Panc1 (cell line): ENCODE measurements at regions not wholly inside any gene's neighbourhood (a gene's known extent, or its start where the extent isn't known, plus 50 kb on each side); places are given as distances from the start of the nearest gene placed in this dataset.

Experiments
- ATAC-seq: fragments of 200-7000 bp; cut with Tn5 transposase; 2 replicates; pipeline ENCODE4 v1.9.1; 2020; ENCODE audit warnings: mild to moderate bottlenecking, moderate library complexity
- BruUV-seq: library from RNA; stranded (reverse); fragments of 400-500 nt; replicated peaks from 2 replicates; lab custom pipeline; 2021; lab: Mats Ljungman, UMichigan
- CTCF ChIA-PET: fragments of 300-600 bp; sonication (Branson Sonifier 250); formaldehyde crosslinking; loops from one replicate; lab custom pipeline; 2022; ENCODE audit warnings: antibody characterized with exemption; lab: Charles Lee
- POLR2A ChIA-PET: fragments of 300-600 bp; sonication (Branson Sonifier 250); formaldehyde crosslinking; loops from one replicate; lab custom pipeline; 2022; ENCODE audit warnings: antibody characterized with exemption; lab: Charles Lee
- DNase-seq: peaks from one replicate; pipeline ENCODE4 v3.0.0-alpha.2; 2010; ENCODE audit warnings: low read depth, low spot score
- H3K27ac ChIP-seq: 2 replicates; pipeline ENCODE4 v1.5.1; 2011; ENCODE audit warnings: mild to moderate bottlenecking, low read length, inconsistent platforms
- H3K27me3 ChIP-seq: fragments of 200-500 bp; sonication (Bioruptor generic); 2 replicates; pipeline ENCODE4 v1.6.0; 2014; ENCODE audit warnings: low read length, inconsistent platforms; ENCODE audit not compliant: control insufficient read depth, insufficient read depth
- H3K36me3 ChIP-seq: fragments of 200-500 bp; sonication (Bioruptor generic); 2 replicates; pipeline ENCODE4 v1.5.1; 2014; ENCODE audit warnings: inconsistent platforms, mild to moderate bottlenecking, low read length, moderate library complexity; ENCODE audit not compliant: control insufficient read depth, insufficient read depth
- H3K4me1 ChIP-seq: 2 replicates; pipeline ENCODE4 v1.5.1; 2011; ENCODE audit warnings: inconsistent platforms, mild to moderate bottlenecking, low read length, moderate library complexity; ENCODE audit not compliant: control insufficient read depth, insufficient read depth
- H3K4me3 ChIP-seq, 2 experiments: 2 replicates each; pipeline ENCODE4 v1.5.1; 2011 to 2012; ENCODE audit warnings: low read depth in 2 of 2, low read length in 2 of 2, mild to moderate bottlenecking in 2 of 2, inconsistent platforms in 1 of 2, moderate library complexity in 1 of 2
- H3K9me3 ChIP-seq: fragments of 200-500 bp; sonication (Bioruptor generic); 2 replicates; pipeline ENCODE4 v1.5.1; 2014; ENCODE audit warnings: low read depth, mild to moderate bottlenecking, inconsistent platforms, low read length, moderate library complexity; ENCODE audit not compliant: control insufficient read depth, insufficient read depth
- POLR2AphosphoS5 ChIP-seq: IDR thresholded peaks from 2 replicates; pipeline ENCODE4 v1.6.1; 2012; ENCODE audit warnings: mild to moderate bottlenecking, low read depth, low read length, moderate library complexity
- SIN3A ChIP-seq: IDR thresholded peaks from 2 replicates; pipeline ENCODE4 v1.6.1; 2012; ENCODE audit warnings: low read depth, mild to moderate bottlenecking, low read length, moderate library complexity, borderline replicate concordance; ENCODE audit not compliant: insufficient read depth
- TCF7L2 ChIP-seq: IDR thresholded peaks from 2 replicates; pipeline ENCODE4 v1.6.1; 2011; ENCODE audit warnings: mild to moderate bottlenecking, low read depth, low read length, inconsistent platforms
- in situ Hi-C: cut with HindIII; loops from 2 replicates; pipeline ENCODE4 v1.10.0; 2016; ENCODE audit warnings: low sequenced_read_pairs, low pct_unique_long_range_greater_than_20kb
- intact Hi-C: fragments of 100-400 bp; cut with micrococcal nuclease; formaldehyde crosslinking; loops from one replicate; pipeline ENCODE4 v1.10.0; 2022; ENCODE audit not compliant: unreplicated experiment
- TF ChIP-seq, protein P1 (sequence below), 2 experiments: IDR thresholded peaks; 2 replicates each; pipeline ENCODE4 v1.6.1; 2011 to 2012; ENCODE audit warnings: low read depth in 2 of 2, control low read depth in 1 of 2, low read length in 1 of 2, mild to moderate bottlenecking in 1 of 2, moderate library complexity in 1 of 2; ENCODE audit not compliant: insufficient read depth in 1 of 2
- TF ChIP-seq, protein P2 (sequence below): fragments of 450-650 bp; IDR thresholded peaks from 2 replicates; pipeline ENCODE4 v1.5.1; 2017; ENCODE audit warnings: mild to moderate bottlenecking

DNA sequence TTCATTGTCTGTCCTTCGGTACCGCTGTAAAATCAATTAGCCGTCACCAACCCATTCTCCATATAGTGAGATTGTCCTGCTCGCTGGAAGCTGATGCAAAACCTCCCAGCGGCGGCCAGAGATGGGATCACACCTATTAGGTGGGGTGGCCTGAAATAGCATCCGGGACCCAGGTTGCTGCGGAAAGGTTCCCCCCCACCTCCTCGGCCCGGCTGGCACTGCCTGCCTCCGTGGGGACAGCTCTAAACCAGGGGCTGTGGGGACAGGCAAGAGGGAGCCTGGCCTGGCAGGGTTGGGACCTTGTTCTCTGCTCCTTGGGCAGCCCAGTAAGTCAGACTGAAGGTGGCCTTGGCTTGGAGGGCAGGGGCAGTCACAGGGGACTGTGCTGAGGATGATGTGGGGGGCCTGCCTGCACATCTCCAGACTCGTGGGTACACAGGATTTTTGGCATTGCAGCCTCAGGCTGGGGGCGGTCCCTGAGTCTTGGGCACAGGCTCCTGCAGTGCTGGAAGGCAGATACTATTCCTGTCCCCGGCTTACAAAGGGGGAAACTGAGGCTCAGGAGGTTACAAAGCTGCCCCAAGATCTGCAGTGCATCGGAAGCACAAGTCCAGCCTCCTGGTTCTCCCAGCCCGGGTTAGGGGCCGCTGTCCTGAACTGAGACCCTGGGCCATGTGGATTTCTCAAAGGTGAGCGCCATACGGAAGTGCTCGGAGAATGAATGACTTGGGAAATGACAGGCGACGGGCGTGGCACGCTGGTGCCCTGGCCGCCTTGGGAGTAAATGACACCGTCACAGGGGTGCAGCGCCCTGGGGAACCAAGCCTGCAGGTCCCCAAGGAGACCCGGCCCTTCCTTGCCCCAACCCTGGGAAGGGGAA is 65.6 kb downstream of the UNCX start:
- no peak overlapping the region for H3K27ac ChIP-seq
- in situ Hi-C loops = no loop called here
- ChIA-PET POLR2A (no interaction called here), CTCF (no interaction called here)
- intact Hi-C loops = no loop called here
- no peak overlapping the region for H3K4me3 ChIP-seq
- no peaks in the 10 kb centered on the region for H3K27me3 ChIP-seq
- H3K4me1 ChIP-seq = peaks cover 20% of the 10 kb centered on the region
- H3K9me3 ChIP-seq = no peaks in the 10 kb centered on the region
- TF ChIP-seq TCF7L2 = no peak
- TF ChIP-seq, protein P1, sequence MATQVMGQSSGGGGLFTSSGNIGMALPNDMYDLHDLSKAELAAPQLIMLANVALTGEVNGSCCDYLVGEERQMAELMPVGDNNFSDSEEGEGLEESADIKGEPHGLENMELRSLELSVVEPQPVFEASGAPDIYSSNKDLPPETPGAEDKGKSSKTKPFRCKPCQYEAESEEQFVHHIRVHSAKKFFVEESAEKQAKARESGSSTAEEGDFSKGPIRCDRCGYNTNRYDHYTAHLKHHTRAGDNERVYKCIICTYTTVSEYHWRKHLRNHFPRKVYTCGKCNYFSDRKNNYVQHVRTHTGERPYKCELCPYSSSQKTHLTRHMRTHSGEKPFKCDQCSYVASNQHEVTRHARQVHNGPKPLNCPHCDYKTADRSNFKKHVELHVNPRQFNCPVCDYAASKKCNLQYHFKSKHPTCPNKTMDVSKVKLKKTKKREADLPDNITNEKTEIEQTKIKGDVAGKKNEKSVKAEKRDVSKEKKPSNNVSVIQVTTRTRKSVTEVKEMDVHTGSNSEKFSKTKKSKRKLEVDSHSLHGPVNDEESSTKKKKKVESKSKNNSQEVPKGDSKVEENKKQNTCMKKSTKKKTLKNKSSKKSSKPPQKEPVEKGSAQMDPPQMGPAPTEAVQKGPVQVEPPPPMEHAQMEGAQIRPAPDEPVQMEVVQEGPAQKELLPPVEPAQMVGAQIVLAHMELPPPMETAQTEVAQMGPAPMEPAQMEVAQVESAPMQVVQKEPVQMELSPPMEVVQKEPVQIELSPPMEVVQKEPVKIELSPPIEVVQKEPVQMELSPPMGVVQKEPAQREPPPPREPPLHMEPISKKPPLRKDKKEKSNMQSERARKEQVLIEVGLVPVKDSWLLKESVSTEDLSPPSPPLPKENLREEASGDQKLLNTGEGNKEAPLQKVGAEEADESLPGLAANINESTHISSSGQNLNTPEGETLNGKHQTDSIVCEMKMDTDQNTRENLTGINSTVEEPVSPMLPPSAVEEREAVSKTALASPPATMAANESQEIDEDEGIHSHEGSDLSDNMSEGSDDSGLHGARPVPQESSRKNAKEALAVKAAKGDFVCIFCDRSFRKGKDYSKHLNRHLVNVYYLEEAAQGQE (IDR thresholded peaks at IDR 0.05; ENCODE audit: insufficient read depth in 1 of 2, low read depth in 2 of 2, low read length in 1 of 2) = no peak
- TF ChIP-seq, protein P2, sequence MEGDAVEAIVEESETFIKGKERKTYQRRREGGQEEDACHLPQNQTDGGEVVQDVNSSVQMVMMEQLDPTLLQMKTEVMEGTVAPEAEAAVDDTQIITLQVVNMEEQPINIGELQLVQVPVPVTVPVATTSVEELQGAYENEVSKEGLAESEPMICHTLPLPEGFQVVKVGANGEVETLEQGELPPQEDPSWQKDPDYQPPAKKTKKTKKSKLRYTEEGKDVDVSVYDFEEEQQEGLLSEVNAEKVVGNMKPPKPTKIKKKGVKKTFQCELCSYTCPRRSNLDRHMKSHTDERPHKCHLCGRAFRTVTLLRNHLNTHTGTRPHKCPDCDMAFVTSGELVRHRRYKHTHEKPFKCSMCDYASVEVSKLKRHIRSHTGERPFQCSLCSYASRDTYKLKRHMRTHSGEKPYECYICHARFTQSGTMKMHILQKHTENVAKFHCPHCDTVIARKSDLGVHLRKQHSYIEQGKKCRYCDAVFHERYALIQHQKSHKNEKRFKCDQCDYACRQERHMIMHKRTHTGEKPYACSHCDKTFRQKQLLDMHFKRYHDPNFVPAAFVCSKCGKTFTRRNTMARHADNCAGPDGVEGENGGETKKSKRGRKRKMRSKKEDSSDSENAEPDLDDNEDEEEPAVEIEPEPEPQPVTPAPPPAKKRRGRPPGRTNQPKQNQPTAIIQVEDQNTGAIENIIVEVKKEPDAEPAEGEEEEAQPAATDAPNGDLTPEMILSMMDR = no peak
- no peak for TF ChIP-seq POLR2AphosphoS5
- no peak for TF ChIP-seq SIN3A
- ATAC-seq = no peak
- H3K36me3 ChIP-seq = no peaks in the 10 kb centered on the region
- no TSS peak for BruUV-seq
- DNase-seq = no peak

DNA sequence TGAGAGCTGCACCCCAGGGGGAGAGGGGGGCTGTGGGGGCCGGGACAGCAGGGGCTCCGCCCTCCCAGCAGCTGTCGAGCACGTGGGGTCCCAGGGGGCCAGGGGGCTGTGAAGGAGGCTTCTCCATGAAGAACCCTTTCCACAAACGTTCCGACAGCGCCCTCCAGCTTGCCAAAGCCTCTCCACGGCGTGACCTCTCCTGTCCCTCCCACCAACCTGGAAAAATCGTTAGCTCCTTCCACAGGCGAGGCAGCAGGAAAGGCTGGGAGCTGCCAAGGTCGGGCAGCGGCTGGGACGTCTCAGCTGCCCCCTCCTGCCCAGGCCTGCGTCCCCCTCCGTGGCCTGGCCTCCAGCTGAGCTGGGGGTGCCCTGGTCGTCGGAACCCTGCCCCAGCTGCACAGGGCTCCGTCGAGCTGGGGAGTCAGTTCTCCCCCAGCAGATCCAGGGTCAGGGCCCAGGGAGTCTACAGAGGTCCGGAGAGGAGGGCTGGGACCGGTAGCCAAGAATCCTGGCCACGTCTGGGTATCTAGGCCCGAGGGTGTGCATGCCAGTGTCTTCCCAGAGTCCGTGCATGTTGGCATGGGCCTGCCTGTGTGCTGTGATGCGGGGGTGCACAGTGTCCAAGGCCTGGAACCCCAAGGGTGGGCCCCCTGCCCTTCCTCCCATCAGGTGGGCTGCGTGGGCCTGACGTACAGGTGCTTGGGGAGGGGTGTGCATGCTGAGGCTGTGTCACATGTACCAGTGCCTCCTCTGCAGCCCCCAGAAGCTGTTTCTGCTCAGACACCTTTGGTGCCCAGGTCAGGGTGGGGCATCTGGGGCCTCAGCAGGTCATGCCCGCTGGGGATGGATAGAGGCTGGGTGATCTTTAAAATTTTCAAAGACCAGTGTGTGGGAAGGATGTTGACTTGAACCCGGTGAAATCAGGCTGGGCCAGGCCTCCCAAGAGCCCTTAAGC is 66.5 kb downstream of the UNCX start:
- Histone ChIP-seq H3K9me3 (no peaks in the 10 kb centered on the region), H3K27me3 (no peaks in the 10 kb centered on the region), H3K36me3 (no peaks in the 10 kb centered on the region), H3K27ac (no peak overlapping the region), H3K4me1 (peaks cover 20% of the 10 kb centered on the region), H3K4me3 (no peak overlapping the region)
- DNase-seq (no peak), ATAC-seq (peak; percentile 23; the same call in 1 of the 2 replicates)
- in situ Hi-C loops (no loop called here), intact Hi-C loops (no loop called here)
- TF ChIP-seq, protein P2 = no peak
- TF ChIP-seq SIN3A = no peak
- TF ChIP-seq, protein P1 (IDR thresholded peaks at IDR 0.05; ENCODE audit: insufficient read depth in 1 of 2, low read depth in 2 of 2, low read length in 1 of 2) = no peak
- no peak for TF ChIP-seq POLR2AphosphoS5
- TF ChIP-seq TCF7L2 = no peak
- no TSS peak for BruUV-seq
- ChIA-PET CTCF (no interaction called here), POLR2A (interaction anchor here (0.6 kb wide), 1 partner anchor 113 kb away, joined by 3 read pairs; no protein-coding TSS in a partner anchor)
